SKM-1 (cell line): ENCODE measurements at regions not wholly inside any gene's neighbourhood (a gene's known extent, or its start where the extent isn't known, plus 50 kb on each side); places are given as distances from the start of the nearest gene placed in this dataset.
"Not testable (repeated sequence)": the region's sequence is repeated elsewhere in the genome, so short reads cannot be mapped to it uniquely, and the experiment has no call there.

Experiments
- DNase-seq: peaks from one replicate; lab custom pipeline; 2025; ENCODE audit not compliant: unreplicated experiment; lab: John Stamatoyannopoulos, UW

- DNase-seq: no peak
These were observed 134.1 kb downstream of the FZD1 start for GRCh38 chr7:91398341-91398740.

- DNase-seq: no peak
These were observed 141.0 kb downstream of the FZD1 start for GRCh38 chr7:91405092-91405788.

- not testable (repeated sequence) for DNase-seq
These were observed 141.6 kb downstream of the FZD1 start for GRCh38 chr7:91405873-91406272.

- DNase-seq: no peak
These were observed 143.7 kb downstream of the FZD1 start for GRCh38 chr7:91407942-91408341.

- DNase-seq: no peak
These were observed 144.3 kb downstream of the FZD1 start for GRCh38 chr7:91408388-91409154.

GRCh38 chr7:91411060-91411459 is 146.8 kb downstream of the FZD1 start:
- DNase-seq: no peak

- no peak for DNase-seq
These were observed 148.1 kb downstream of the FZD1 start for GRCh38 chr7:91412298-91412697.

- no peak for DNase-seq
These were observed 150.5 kb downstream of the FZD1 start for GRCh38 chr7:91414734-91415133.

- DNase-seq: no peak
These were observed 152.1 kb downstream of the FZD1 start for GRCh38 chr7:91416155-91416865.

GRCh38 chr7:91420606-91421005 is 156.4 kb downstream of the FZD1 start:
- DNase-seq: no peak

GRCh38 chr7:91421018-91421417 is 156.8 kb downstream of the FZD1 start:
- no peak for DNase-seq

- DNase-seq: no peak
These were observed 160.1 kb downstream of the FZD1 start for GRCh38 chr7:91424371-91424770.

GRCh38 chr7:91425149-91425548 is 160.9 kb downstream of the FZD1 start:
- DNase-seq: no peak

- DNase-seq: no peak
These were observed 162.8 kb downstream of the FZD1 start for GRCh38 chr7:91427051-91427450.

- DNase-seq: no peak
These were observed 167.4 kb downstream of the FZD1 start for GRCh38 chr7:91431601-91432000.

GRCh38 chr7:91434836-91435235 is 170.6 kb downstream of the FZD1 start:
- DNase-seq: no peak

GRCh38 chr7:91435381-91436059 is 171.3 kb downstream of the FZD1 start:
- DNase-seq: no peak

- DNase-seq: no peak
These were observed 172.4 kb downstream of the FZD1 start for GRCh38 chr7:91436655-91437054.

- not testable (repeated sequence) for DNase-seq
These were observed 176.0 kb downstream of the FZD1 start for GRCh38 chr7:91440198-91440597.

GRCh38 chr7:91443862-91444261 is 179.6 kb downstream of the FZD1 start:
- no peak for DNase-seq

- peak; percentile 33 for DNase-seq
These were observed 182.6 kb downstream of the FZD1 start for GRCh38 chr7:91446819-91447218.
